Muscle of arm (tissue), 1 donor: ENCODE measurements at regions not wholly inside any gene's neighbourhood (a gene's known extent, or its start where the extent isn't known, plus 50 kb on each side); places are given as distances from the start of the nearest gene placed in this dataset.

Experiments used
- DNase-seq: peaks from one replicate; pipeline ENCODE4 v3.0.0-alpha.2; 2013

DNA sequence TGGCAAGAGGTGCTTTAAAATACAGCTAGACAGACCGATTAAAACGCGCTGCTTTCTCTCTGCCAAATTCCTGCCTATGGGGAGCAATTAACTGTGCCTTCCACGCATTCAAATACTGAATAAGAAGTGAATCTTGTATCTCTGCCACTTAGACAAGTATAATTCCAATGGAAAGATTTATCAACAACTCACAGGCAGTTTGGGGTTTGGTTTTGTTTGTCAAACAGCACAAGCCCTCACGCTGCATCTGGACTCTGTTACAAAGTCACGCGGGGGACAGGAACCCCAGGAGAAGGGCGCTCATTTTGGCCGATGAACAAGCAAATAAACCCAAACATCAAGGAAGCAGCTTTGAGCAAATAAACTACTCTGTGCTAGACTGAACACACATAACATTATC, 61.8 kb upstream of the TMCO5A start:
- no peak for DNase-seq

DNA sequence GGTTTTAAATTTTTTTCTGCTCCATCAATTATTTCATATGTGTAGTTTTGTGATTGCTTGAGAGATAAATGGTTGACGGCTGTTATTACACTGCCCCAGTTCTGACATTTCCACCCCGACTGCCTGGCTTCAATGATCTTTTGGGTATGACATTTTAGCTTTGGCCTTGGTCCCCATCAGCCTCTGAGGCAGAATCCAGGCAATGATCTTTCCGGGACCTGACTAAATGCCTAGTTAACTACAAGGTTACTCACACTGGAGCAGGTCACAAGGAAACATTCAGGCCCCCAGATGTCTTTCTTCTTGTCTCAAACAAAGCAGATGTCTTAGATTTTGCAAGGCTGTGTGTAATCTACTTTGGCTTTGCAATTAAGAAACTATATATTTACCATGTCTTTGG, 61.1 kb upstream of the TMCO5A start:
- no peak for DNase-seq

DNA sequence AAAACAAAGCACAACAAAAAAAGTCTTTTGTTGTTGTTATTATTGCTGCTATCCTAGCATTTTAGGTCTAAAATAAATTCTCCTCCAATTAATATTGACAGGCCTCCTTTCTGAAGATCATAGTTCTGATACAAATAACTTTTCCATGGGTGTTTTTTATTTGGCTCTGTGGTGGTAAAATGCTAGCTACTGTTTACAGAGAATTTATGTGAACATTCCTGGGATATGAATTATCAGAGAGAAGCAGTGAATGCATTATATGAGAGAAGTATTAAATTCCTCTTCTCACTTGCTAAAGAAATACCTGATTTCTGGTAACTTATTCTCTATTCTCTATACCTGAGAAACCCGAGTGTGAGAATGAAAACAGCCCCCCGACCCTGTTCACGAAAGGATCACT, 57.5 kb upstream of the TMCO5A start:
- DNase-seq: no peak

DNA sequence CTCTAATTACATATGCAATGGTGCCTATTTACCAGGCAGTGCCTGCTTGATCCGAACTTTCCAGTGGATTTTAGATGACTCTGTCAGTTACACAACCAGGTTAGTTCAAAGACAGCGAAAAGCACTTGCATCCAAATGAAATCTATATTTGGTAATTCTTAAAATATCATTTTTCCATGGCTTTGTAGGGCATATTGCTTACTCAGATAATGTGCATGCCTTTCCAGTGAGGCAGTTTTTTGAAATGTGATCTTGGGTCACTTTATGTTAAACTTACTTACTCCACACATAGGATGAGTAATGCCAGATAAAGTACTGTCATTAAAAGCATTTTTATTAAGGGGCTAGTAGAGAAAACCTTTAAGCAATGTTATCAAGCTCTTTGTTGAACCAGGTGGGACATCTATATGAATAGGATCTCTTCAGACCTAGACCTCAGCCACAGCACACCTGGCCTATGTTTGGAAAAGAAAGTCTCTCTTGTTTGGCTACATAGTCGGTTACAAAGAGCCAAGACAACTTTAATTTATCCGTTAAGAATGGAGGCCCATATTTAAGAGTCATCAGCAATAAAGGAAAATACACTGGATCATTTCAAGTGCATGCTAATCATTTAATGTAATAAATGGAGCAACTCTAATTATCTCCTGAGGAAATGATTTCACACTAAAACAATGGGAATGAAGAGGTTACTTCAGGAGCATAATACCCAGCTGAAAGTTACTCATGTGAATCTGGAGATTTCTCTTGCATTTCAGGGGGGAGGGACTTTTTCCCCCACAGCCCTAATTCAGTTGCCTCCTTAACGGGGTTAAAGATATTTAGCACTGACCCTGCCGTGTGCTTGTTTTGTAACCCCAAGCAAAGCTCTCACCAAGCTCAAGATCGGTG, 56.3 kb upstream of the TMCO5A start:
- no peak for DNase-seq

DNA sequence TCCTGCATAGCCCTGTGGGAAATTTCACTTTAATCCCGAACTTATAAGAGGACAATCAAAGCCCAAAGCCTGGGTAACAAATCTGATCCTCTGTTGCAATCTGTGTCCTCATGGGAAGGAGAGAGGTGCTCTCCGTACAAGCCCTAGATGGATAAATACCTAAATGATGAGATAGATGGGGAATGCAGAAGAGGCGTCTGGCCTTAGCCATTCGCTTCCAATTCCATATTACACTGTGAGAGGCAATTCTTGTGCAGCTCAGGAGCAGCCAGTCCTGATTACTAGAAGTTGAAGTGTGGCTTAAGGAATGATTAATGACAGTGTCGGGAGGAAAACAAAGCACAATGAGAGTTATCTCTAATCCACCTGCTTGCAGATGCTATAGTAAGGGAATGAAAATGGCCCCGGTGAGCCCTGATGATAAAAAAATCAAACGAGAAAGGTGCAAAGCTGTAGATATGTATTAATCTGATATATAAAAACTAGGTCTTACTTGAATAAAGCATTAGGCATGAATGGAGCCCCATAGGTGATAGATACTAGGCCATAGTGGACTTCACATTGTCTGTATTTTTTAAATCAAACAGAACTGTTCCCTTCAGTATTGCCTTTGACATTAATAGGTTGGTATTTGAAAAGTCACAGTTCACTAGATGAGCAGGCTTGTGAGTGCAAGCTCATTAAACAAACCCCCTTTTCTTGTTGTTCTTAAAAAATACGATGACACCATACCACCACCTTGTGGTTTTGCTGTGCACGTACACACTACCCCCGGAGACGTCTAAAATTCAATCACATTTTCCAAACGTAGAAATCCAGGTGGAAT, 54.2 kb upstream of the TMCO5A start:
- peak; percentile 29 for DNase-seq

DNA sequence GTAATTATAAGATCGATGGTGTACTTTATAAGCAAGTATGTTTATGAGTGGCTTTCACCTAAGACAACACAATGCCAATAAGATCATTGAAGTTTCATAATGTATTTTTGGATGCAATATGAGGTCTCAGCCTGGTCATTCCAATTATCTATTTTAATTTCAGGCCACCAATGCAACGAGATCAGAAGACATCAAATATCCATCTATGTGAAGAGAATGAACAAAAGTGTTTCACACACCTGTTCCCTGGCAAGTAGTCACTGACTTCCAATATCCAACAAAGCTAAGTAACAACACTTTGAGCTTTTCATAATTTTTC, 53.6 kb upstream of the TMCO5A start:
- no peak for DNase-seq

DNA sequence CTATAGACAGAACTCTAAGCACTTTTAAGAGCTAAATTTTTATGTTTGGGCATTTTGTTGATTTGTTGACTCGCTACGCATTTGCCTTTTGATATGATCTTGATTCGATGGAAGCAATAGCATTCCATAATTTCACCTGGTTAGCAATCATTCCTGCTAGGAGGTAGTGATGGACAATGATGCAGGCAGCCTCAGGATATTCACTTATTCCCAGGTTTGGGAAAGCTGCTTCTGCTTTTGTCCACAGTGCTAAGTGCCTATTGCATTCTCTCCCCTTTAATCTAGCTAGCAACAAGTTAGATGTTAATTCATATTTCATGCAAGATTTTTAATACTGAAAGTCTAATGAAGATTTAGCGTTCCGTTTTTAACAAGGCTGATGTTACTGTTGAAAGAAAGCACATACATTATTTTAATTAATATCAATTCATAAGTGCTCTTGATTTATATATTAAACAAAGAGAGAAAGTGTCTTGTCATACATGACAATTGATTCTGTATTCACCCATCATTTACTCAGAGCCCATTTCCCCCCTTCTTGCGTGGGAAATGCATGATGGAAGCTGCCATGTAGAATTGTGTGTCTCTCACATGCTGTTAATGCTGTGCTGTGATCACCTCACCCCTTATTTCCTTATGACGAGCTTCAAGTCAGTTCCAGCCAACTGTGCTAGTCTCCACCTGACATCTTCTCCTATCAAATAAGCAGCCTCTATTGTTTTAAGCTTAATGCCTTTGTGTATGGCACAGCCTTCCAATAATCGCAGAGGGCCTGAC, 53.0 kb upstream of the TMCO5A start:
- DNase-seq: no peak

DNA sequence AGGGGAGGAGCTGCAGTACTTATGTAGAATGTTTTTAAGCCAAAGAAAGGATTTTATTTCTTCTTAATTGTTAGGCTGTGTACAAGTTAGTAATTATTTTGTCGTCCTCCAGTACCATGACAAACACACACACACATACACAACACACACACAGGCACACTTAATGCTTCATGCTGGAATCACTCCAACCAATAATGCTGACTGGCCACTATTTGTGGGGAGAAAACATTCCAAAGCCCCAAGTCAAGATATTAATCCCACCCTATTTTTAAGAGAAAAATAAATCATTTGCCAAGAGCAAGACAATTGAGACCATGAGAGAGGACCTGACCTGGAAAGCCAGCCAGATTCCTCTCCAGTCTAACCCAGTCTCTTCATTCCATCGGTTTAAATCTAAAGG, 51.8 kb upstream of the TMCO5A start:
- no peak for DNase-seq
